IPS DF 6.9 (cell line): ENCODE measurements at regions not wholly inside any gene's neighbourhood (a gene's known extent, or its start where the extent isn't known, plus 50 kb on each side); places are given as distances from the start of the nearest gene placed in this dataset.
"Not testable (repeated sequence)": the region's sequence is repeated elsewhere in the genome, so short reads cannot be mapped to it uniquely, and the experiment has no call there.

ENCODE experiments used
- DNase-seq: peaks from one replicate; pipeline ENCODE4 v3.0.0-alpha.2; 2013; ENCODE audit warnings: low read depth, low spot score
- H3K27ac ChIP-seq: one replicate; pipeline ENCODE4 v1.5.1; 2013; ENCODE audit warnings: low read length, control low read depth
- H3K27me3 ChIP-seq: 2 replicates; pipeline ENCODE4 v1.6.1; 2013; ENCODE audit warnings: mild to moderate bottlenecking, low read length; ENCODE audit not compliant: control insufficient read depth, insufficient read depth
- H3K36me3 ChIP-seq: 2 replicates; pipeline ENCODE4 v1.6.1; 2013; ENCODE audit warnings: low read length; ENCODE audit not compliant: control insufficient read depth, insufficient read depth
- H3K4me1 ChIP-seq: 2 replicates; pipeline ENCODE4 v1.6.1; 2013; ENCODE audit warnings: low read length; ENCODE audit not compliant: control insufficient read depth, insufficient read depth
- H3K4me3 ChIP-seq: 2 replicates; pipeline ENCODE4 v1.5.1; 2013; ENCODE audit warnings: mild to moderate bottlenecking, low read length
- H3K9me3 ChIP-seq: 2 replicates; pipeline ENCODE4 v1.6.1; 2013; ENCODE audit warnings: low read length, inconsistent platforms; ENCODE audit not compliant: control insufficient read depth, insufficient read depth
- WGBS: extraction: QIAGEN DNeasy Blood & Tissue Kit; methylation state at CpG from one replicate; pipeline ENCODE4 v1.1.7; 2013; ENCODE audit warnings: mixed read lengths, missing lambda C conversion rate; ENCODE audit not compliant: insufficient read length, insufficient coverage; 5-methylcytosine and 5-hydroxymethylcytosine counted together

DNA sequence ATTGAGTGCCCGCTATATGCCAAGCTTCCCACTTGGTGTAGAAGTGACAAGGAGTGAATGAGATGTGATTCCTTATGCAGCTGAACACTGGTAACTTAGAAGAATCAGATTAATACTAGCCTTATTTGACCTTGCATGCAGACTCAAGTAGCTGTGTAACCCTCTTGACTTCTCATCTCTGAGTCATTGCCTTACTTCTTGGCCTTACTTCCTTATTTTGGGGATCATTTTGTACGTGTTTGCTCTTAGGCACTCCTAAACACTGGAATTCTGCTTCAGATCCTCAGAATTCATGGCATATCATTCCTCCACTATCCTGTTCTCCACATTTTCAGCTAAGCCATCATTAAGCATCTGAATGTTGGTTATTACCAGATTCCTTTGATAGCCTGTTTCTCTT lies 948.9 kb upstream of the ARRDC3 start:
- Histone ChIP-seq H3K27me3 (no peaks in the 10 kb centered on the region), H3K9me3 (no peaks in the 10 kb centered on the region), H3K4me1 (no peaks in the 10 kb centered on the region), H3K4me3 (no peak overlapping the region), H3K36me3 (no peaks in the 10 kb centered on the region), H3K27ac (no peak overlapping the region)
- no CpG with 5 or more reads among the region's 2 CpGs for WGBS
- no peak for DNase-seq

DNA sequence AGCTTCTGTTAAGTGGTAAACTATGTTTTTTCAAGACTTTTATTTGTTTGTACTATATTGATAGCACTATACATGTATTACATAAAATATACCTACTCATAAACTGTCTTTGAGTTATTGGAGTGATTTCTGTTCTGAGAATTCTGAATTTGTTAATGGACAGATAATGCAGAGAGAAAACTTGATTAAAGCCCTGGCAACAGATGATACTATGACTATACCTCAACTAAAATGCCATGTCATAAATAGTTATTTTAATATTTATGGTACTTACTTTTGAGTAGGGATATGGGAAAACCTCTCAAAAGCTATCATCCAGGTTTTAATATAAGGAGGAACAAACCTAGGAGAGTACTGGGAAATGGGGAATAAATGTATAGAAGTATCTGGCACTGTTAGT lies 947.2 kb upstream of the ARRDC3 start:
- Histone ChIP-seq H3K27ac (no peak overlapping the region), H3K9me3 (no peaks in the 10 kb centered on the region), H3K4me1 (no peaks in the 10 kb centered on the region), H3K4me3 (no peak overlapping the region), H3K36me3 (no peaks in the 10 kb centered on the region), H3K27me3 (no peaks in the 10 kb centered on the region)
- no peak for DNase-seq

DNA sequence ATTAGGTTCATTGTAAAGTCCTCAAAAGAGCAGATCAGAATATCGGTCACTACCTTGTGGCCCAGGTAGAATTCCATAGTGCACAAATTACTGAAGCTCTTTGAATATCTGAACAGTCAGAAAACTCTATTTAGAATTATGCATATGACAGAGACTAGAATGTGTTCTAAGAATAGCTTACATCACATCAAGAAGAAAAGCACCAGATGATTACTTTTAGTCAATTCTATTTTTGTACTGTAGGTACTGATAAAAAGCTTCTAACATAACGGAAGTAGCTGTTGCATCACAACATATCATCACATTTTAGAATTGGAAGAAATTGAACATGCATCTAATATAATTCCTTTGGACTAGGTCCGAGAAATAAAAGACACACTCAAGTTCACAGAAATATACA lies 946.6 kb upstream of the ARRDC3 start:
- no peaks in the 10 kb centered on the region for H3K27me3 ChIP-seq
- H3K36me3 ChIP-seq: no peaks in the 10 kb centered on the region
- DNase-seq: no peak
- H3K27ac ChIP-seq: no peak overlapping the region
- H3K9me3 ChIP-seq: no peaks in the 10 kb centered on the region
- H3K4me1 ChIP-seq: no peaks in the 10 kb centered on the region
- WGBS: no CpG with 5 or more reads among the region's 3 CpGs
- no peak overlapping the region for H3K4me3 ChIP-seq

DNA sequence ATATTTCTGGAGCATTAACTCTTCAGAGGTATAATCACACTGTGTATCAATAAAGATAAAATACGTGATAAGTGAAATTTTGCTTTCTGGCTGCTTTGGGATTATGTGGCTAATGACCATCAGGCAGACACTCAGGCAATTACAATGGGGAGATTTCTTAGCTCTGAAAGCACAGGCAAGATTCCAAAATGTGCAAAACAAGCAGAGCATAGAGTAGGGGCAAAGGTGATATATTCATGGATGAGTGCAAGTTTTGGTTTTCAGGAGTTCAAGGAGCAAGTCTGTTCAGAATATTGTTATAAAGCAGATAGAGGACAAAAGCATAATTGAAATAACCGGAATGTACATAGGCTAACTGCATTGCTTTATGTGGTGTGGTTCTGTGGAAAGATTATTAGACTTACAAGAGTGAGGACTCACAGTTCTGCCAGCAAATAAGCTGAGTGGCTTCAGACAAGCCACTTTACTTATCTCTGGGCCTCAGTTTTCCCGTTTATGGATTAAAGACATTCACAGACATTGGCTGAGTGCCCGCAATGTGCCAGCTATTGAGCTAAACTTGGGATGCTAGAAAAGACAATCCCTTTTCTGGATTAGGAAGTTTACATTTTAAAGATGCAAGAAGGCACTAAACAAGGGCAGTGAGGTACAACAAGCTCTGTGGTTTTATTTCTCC lies 945.6 kb upstream of the ARRDC3 start:
- no peaks in the 10 kb centered on the region for H3K9me3 ChIP-seq
- H3K36me3 ChIP-seq: no peaks in the 10 kb centered on the region
- H3K4me3 ChIP-seq: no peak overlapping the region
- no peaks in the 10 kb centered on the region for H3K27me3 ChIP-seq
- DNase-seq: no peak
- no CpG with 5 or more reads among the region's 4 CpGs for WGBS
- H3K4me1 ChIP-seq: no peaks in the 10 kb centered on the region
- H3K27ac ChIP-seq: no peak overlapping the region

DNA sequence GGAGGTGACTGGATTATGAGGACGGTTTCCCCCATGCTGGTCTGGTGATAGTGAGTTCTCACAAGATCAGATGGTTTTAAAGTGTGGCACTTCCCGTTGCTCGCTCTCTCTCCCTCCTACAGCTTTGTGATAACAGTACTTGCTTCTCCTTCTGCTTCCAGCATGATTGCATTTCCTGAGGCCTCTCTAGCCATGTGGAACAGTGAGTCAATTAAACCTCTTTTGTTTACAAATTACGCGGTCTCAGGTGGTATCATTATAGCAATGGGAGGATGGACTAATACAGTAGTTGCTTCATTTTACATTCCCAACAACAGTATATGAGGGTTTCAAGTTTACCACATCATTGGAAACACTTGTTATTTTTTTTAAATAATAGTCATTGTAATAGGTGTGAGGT lies 937.3 kb upstream of the ARRDC3 start:
- Histone ChIP-seq H3K9me3 (no peaks in the 10 kb centered on the region), H3K36me3 (no peaks in the 10 kb centered on the region), H3K4me1 (no peaks in the 10 kb centered on the region), H3K27ac (no peak overlapping the region), H3K27me3 (no peaks in the 10 kb centered on the region), H3K4me3 (no peak overlapping the region)
- no peak for DNase-seq
- WGBS: no CpG with 5 or more reads among the region's 5 CpGs

DNA sequence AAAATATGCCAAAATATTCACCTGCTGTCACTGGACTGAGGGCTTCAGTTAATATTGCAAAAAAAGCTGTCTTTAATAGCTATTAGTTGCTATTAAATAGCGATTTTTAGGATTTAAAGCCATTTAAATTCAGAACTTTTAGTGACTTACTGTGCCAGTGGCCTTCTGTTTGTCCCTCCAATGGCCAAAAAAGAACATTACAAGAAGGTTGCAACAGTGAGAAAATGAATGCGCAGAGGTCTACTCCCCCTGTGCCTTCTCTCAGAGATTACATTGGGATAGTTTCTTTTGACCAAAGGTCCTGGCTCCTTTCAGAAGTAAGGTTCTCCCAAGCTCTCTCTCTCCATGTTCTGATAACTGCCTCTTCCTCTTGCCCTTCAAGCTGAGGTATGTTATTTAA lies 930.3 kb upstream of the ARRDC3 start:
- no peaks in the 10 kb centered on the region for H3K9me3 ChIP-seq
- no peaks in the 10 kb centered on the region for H3K36me3 ChIP-seq
- no peak overlapping the region for H3K4me3 ChIP-seq
- no CpG with 5 or more reads among the region's 2 CpGs for WGBS
- H3K4me1 ChIP-seq: no peaks in the 10 kb centered on the region
- no peak for DNase-seq
- no peak overlapping the region for H3K27ac ChIP-seq
- H3K27me3 ChIP-seq: no peaks in the 10 kb centered on the region

DNA sequence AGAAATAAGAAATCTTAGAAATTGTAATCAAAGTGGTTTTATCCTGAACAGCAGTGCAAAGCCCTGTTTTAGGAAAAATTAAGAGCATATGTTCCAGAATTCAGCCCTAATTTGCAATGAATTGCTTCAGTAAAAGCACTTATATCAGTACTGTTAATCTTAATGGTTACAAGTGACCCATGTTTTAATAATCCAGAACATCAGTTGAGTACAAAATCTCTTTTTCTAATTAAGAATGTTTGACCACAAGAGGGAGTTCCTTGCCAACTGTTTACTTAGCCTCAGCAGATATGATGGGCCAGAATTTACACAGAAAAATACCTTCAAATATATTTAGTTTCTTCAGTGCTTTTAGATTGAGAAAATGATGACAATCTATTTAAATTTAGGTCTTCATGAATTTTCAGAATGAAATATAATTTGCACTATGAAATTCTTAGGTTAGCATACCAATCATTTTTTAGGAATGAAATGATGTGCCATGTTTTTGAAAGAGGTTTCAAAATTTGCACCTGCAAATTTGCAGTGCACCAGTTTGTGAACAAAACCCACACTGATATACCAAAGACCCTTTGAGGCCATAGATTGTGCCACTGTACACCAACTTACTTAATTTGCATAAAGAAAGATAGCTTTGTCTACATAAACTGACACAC lies 926.3 kb upstream of the ARRDC3 start:
- H3K9me3 ChIP-seq: no peaks in the 10 kb centered on the region
- no peaks in the 10 kb centered on the region for H3K36me3 ChIP-seq
- no peak for DNase-seq

DNA sequence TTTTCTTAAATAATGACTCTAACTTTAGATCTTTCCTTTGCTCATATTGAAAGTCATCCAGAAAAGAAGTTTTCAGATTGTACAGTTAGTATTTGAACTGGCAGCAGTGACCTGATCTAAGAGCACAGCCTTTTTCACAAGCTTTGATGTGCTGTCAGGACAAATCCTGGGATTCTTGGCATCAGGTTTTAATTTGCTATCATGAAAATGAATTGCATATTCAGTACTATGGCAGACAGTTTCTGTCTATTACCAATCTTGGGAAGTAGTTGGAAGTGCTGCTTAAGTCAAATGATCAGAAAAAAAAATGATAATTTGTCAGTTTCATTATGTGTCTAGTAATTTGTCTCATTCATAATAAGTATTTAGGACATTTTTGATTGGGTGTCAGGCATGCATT lies 925.6 kb upstream of the ARRDC3 start:
- no peaks in the 10 kb centered on the region for H3K27me3 ChIP-seq
- DNase-seq: no peak
- H3K9me3 ChIP-seq: no peaks in the 10 kb centered on the region
- no peak overlapping the region for H3K27ac ChIP-seq
- H3K4me3 ChIP-seq: no peak overlapping the region
- H3K36me3 ChIP-seq: no peaks in the 10 kb centered on the region
- no peaks in the 10 kb centered on the region for H3K4me1 ChIP-seq

More for the DNA sequence above, 926.3 kb upstream of the ARRDC3 start:
- no peak overlapping the region for H3K27ac ChIP-seq
- H3K4me3 ChIP-seq: no peak overlapping the region
- H3K27me3 ChIP-seq: no peaks in the 10 kb centered on the region
- no peaks in the 10 kb centered on the region for H3K4me1 ChIP-seq

DNA sequence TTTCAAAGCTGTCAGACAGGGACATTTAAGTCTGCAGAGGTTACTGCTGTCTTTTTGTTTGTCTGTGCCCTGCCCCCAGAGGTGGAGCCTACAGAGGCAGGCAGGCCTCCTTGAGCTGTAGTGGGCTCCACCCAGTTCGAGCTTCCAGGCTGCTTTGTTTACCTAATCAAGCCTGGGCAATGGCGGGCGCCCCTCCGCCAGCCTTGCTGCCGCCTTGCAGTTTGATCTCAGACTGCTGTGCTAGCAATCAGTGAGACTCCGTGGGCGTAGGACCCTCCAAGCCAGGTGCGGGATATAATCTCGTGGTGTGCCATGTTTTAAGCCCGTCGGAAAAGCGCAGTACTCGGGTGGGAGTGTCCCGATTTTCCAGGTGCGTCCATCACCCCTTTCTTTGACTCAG lies 919.2 kb upstream of the ARRDC3 start:
- not testable (repeated sequence) for H3K4me1 ChIP-seq, H3K9me3 ChIP-seq, H3K27me3 ChIP-seq, H3K4me3 ChIP-seq, DNase-seq, H3K27ac ChIP-seq, H3K36me3 ChIP-seq
- no CpG with 5 or more reads among the region's 15 CpGs for WGBS

DNA sequence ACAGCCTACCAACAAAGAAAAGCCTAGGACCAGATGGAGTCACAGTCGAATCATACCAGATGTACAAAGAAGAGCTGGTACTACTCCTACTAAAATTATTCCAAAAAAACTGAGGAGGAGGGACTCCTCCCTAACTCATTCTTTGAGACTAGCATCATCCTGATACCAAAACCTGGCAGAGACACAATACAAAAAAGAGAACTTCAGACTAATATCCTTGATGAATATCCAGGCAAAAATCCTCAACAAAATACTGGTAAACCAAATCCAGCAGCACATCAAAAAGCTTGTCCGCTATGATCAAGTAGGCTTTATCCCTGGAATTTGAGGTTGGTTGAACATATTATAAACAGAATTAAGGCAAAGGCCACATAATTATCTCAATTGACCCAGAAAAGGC lies 900.4 kb upstream of the ARRDC3 start:
- H3K27me3 ChIP-seq: no peaks in the 10 kb centered on the region
- H3K4me3 ChIP-seq: no peak overlapping the region
- no peaks in the 10 kb centered on the region for H3K4me1 ChIP-seq
- H3K9me3 ChIP-seq: no peaks in the 10 kb centered on the region
- H3K27ac ChIP-seq: no peak overlapping the region
- no peak for DNase-seq
- no peaks in the 10 kb centered on the region for H3K36me3 ChIP-seq
- no CpG with 5 or more reads among the region's 2 CpGs for WGBS

DNA sequence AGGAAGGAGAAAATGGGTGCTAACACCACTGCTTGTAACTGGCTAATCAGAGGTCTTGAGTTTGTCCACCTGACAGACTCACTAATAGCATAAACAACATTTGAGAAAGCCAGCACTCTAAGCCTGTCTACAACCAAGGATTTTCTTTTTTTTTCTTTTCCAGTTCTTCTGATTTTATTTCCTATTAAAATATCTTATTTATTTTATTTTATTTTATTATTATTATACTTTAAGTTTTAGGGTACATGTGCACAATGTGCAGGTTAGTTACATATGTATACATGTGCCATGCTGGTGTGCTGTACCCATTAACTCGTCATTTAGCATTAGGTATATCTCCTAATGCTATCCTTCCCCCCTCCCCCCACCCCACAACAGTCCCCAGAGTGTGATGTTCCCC lies 888.6 kb upstream of the ARRDC3 start:
- H3K36me3 ChIP-seq, H3K4me1 ChIP-seq, H3K27ac ChIP-seq, H3K9me3 ChIP-seq, DNase-seq, H3K4me3 ChIP-seq, H3K27me3 ChIP-seq: not testable (repeated sequence)
- WGBS: no CpG with 5 or more reads among the region's 1 CpG
